OCI-LY1 (cell line): ENCODE measurements at regions not wholly inside any gene's neighbourhood (a gene's known extent, or its start where the extent isn't known, plus 50 kb on each side); places are given as distances from the start of the nearest gene placed in this dataset.

Experiments
- H2AFZ ChIP-seq: fragments of 200-600 bp; sonication (generic), shearing (Covaris generic); 2 replicates; pipeline ENCODE4 v1.6.0; 2014; ENCODE audit warnings: antibody characterized with exemption, mild to moderate bottlenecking, low read length
- H3F3A ChIP-seq: fragments of 200-600 bp; sonication (generic), shearing (Covaris generic); 2 replicates; pipeline ENCODE4 v1.6.0; 2014; ENCODE audit warnings: mild to moderate bottlenecking, antibody characterized with exemption, low read length, moderate library complexity; ENCODE audit not compliant: insufficient read depth
- H3K27ac ChIP-seq: fragments of 200-600 bp; sonication (generic); 2 replicates; pipeline ENCODE4 v1.5.1; 2014; ENCODE audit warnings: low read length, mixed run types, mild to moderate bottlenecking, low read depth; ENCODE audit not compliant: poor library complexity, severe bottlenecking
- H3K27me3 ChIP-seq: fragments of 200-600 bp; sonication (generic); 2 replicates; pipeline ENCODE4 v1.6.0; 2014; ENCODE audit warnings: antibody characterized with exemption, mild to moderate bottlenecking, low read length, moderate library complexity; ENCODE audit not compliant: insufficient read depth
- H3K36me3 ChIP-seq: fragments of 200-600 bp; sonication (generic); 2 replicates; pipeline ENCODE4 v1.6.1; 2014; ENCODE audit warnings: mild to moderate bottlenecking, antibody characterized with exemption, low read length, moderate library complexity, mixed read lengths; ENCODE audit not compliant: insufficient read depth
- H3K4me1 ChIP-seq: fragments of 200-600 bp; sonication (generic); 2 replicates; pipeline ENCODE4 v1.5.1; 2014; ENCODE audit warnings: mild to moderate bottlenecking, low read length, moderate library complexity; ENCODE audit not compliant: insufficient read depth, severe bottlenecking
- H3K4me2 ChIP-seq: fragments of 200-600 bp; sonication (generic), shearing (Covaris generic); 2 replicates; pipeline ENCODE4 v1.6.1; 2014; ENCODE audit warnings: low read length
- H3K4me3 ChIP-seq: fragments of 200-600 bp; sonication (generic); 2 replicates; pipeline ENCODE4 v1.5.1; 2014; ENCODE audit warnings: low read length, low read depth, mild to moderate bottlenecking, mixed read lengths; ENCODE audit not compliant: poor library complexity, severe bottlenecking
- H3K79me2 ChIP-seq: fragments of 200-600 bp; shearing (Covaris generic); 2 replicates; pipeline ENCODE4 v1.6.1; 2016; ENCODE audit warnings: mixed run types, low read length, mixed read lengths; ENCODE audit not compliant: insufficient read depth
- H3K9ac ChIP-seq: fragments of 200-600 bp; sonication (generic), shearing (Covaris generic); 2 replicates; pipeline ENCODE4 v1.6.1; 2014; ENCODE audit warnings: mild to moderate bottlenecking, low read length, mixed read lengths
- H3K9me2 ChIP-seq: fragments of 200-600 bp; sonication (generic), shearing (Covaris generic); 2 replicates; pipeline ENCODE4 v1.6.1; 2014; ENCODE audit warnings: low read depth, mild to moderate bottlenecking, low read length, mixed read lengths
- H3K9me3 ChIP-seq: fragments of 200-600 bp; shearing (Covaris generic); 2 replicates; pipeline ENCODE4 v1.6.1; 2014; ENCODE audit warnings: low read length, mixed read lengths
- H4K20me1 ChIP-seq: fragments of 200-600 bp; sonication (generic), shearing (Covaris generic); 2 replicates; pipeline ENCODE4 v1.6.0; 2016; ENCODE audit warnings: mild to moderate bottlenecking, low read length; ENCODE audit not compliant: insufficient read depth
- EZH2 ChIP-seq: fragments of 200-600 bp; sonication (generic), shearing (Covaris generic); IDR thresholded peaks from 2 replicates; pipeline ENCODE4 v1.8.0; 2017; ENCODE audit warnings: borderline replicate concordance, mixed run types, mild to moderate bottlenecking, antibody characterized with exemption, low read length, moderate library complexity, mixed read lengths
- TF ChIP-seq, protein P1 (sequence below): fragments of 200-600 bp; sonication (generic), shearing (Covaris generic); IDR thresholded peaks from 2 replicates; pipeline ENCODE4 v1.5.1; 2017; ENCODE audit warnings: mild to moderate bottlenecking, antibody characterized with exemption, low read length, moderate library complexity, mixed read lengths

DNA sequence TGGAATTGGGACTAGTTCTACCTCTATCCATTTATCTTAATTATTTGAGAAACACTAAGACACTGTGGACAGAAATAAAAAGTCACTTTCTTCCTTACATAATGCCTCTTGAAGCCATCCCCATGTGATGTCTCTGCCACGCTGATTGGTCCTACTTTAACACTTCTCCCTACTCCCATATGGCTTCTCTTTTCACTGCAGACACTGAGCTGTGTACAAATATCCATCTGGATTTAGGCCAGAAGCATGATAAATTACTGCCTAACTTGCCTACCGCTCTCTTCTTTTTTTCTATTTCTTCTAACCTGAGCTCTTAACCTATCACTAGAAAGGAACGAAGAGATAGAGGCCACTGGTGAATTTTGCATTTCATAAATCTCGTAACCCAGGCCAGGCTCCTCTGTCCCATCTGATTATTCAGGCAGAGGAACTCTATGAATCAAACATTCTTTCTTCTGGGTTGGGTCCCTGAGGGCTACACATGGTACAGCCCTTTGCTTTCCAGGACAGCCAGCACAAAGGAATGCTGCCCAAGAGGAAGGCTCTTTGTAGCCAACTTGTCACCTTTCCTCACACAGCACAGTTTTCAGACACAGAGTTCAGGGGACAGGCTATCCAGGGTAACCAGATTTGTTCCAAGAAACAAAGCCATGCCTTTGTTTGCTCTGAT lies 878.5 kb upstream of the LRRC4C start:
- Histone ChIP-seq H3F3A (no peaks in the 10 kb centered on the region), H3K4me1 (no peaks in the 10 kb centered on the region)

DNA sequence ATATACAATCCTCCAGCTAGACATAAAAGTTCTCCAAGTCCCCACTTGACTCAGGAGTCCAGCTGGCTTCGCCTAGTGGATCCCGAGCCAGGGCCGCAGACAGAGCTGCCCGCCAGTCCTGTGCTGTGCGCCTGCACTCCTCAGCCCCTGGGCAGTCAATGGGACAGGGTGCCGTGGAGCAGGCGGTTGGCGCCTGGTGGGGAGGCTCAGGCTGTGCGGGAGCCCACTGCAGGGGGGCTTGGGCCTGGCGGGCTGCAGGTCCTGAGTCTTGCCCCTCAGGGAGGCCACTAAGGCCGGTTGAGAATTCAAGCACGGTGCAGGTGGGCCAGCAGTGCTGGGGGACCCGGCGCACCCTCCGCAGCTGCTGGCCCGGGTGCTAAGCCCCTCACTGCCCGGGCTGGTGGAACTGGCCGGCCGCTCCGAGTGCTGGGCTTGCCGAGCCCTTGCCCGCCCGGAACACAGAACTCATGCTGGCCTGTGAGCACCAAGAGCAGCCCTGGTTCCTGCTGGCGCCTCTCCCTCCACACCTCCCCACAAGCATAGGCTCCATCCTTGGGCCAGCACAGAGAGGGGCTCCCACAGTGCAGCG lies 884.8 kb upstream of the LRRC4C start:
- no peak overlapping the region for H3K4me2 ChIP-seq
- H3K79me2 ChIP-seq: no peaks in the 10 kb centered on the region
- no peak overlapping the region for H3K4me3 ChIP-seq
- no peaks in the 10 kb centered on the region for H4K20me1 ChIP-seq
- no peak overlapping the region for H3K27ac ChIP-seq
- H3K9me2 ChIP-seq: no peaks in the 10 kb centered on the region
- H3K4me1 ChIP-seq: no peaks in the 10 kb centered on the region
- TF ChIP-seq, protein P1, sequence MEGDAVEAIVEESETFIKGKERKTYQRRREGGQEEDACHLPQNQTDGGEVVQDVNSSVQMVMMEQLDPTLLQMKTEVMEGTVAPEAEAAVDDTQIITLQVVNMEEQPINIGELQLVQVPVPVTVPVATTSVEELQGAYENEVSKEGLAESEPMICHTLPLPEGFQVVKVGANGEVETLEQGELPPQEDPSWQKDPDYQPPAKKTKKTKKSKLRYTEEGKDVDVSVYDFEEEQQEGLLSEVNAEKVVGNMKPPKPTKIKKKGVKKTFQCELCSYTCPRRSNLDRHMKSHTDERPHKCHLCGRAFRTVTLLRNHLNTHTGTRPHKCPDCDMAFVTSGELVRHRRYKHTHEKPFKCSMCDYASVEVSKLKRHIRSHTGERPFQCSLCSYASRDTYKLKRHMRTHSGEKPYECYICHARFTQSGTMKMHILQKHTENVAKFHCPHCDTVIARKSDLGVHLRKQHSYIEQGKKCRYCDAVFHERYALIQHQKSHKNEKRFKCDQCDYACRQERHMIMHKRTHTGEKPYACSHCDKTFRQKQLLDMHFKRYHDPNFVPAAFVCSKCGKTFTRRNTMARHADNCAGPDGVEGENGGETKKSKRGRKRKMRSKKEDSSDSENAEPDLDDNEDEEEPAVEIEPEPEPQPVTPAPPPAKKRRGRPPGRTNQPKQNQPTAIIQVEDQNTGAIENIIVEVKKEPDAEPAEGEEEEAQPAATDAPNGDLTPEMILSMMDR: no peak
- no peak for TF ChIP-seq EZH2
- no peaks in the 10 kb centered on the region for H3K36me3 ChIP-seq
- H3K27me3 ChIP-seq: no peaks in the 10 kb centered on the region
- H3K9ac ChIP-seq: no peak overlapping the region
- no peaks in the 10 kb centered on the region for H3K9me3 ChIP-seq
- no peak overlapping the region for H2AFZ ChIP-seq
- no peaks in the 10 kb centered on the region for H3F3A ChIP-seq

More for the DNA sequence above, 878.5 kb upstream of the LRRC4C start:
- TF ChIP-seq EZH2: no peak
- TF ChIP-seq, protein P1: no peak
- Histone ChIP-seq H3K27me3 (no peaks in the 10 kb centered on the region), H3K27ac (no peak overlapping the region), H4K20me1 (no peaks in the 10 kb centered on the region), H2AFZ (no peak overlapping the region), H3K4me3 (no peak overlapping the region), H3K36me3 (no peaks in the 10 kb centered on the region), H3K9me3 (no peaks in the 10 kb centered on the region), H3K79me2 (no peaks in the 10 kb centered on the region), H3K9me2 (no peaks in the 10 kb centered on the region), H3K4me2 (no peak overlapping the region), H3K9ac (no peak overlapping the region)

DNA sequence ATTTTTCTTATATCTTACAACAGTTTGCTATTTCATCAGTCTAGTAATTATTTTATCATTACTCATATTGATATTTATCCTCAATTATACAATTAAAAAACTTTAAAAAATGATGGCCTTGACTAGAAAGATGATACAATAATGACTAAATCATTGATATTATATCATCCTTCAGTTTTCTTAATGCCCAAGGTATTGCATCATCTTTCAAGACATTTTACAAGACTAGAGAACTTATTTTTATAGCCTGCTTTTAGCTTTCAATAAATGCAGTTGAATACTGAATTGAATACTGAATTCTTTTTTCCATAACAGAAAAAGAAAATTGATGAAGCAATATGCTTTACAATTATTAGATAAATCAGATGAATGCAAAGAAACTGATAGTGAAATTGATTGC lies 886.5 kb upstream of the LRRC4C start:
- no peaks in the 10 kb centered on the region for H3K9me2 ChIP-seq
- H4K20me1 ChIP-seq: no peaks in the 10 kb centered on the region
- H3K4me2 ChIP-seq: no peak overlapping the region
- no peak overlapping the region for H2AFZ ChIP-seq
- no peaks in the 10 kb centered on the region for H3F3A ChIP-seq
- H3K79me2 ChIP-seq: no peaks in the 10 kb centered on the region
- H3K27ac ChIP-seq: no peak overlapping the region
- H3K4me1 ChIP-seq: no peaks in the 10 kb centered on the region
- TF ChIP-seq, protein P1: no peak
- no peak for TF ChIP-seq EZH2
- no peak overlapping the region for H3K9ac ChIP-seq
- no peaks in the 10 kb centered on the region for H3K9me3 ChIP-seq
- no peak overlapping the region for H3K4me3 ChIP-seq
- H3K36me3 ChIP-seq: no peaks in the 10 kb centered on the region
- H3K27me3 ChIP-seq: no peaks in the 10 kb centered on the region
